NCI-H526 (cell line): ENCODE measurements at regions not wholly inside any gene's neighbourhood (a gene's known extent, or its start where the extent isn't known, plus 50 kb on each side); places are given as distances from the start of the nearest gene placed in this dataset.
A peak's percentile ranks its signal among the peaks of the same experiment; 100 is the strongest.

ENCODE experiments used
- DNase-seq, 2 experiments: peaks; one replicate each; lab custom pipeline; 2025; lab: John Stamatoyannopoulos, UW

DNA sequence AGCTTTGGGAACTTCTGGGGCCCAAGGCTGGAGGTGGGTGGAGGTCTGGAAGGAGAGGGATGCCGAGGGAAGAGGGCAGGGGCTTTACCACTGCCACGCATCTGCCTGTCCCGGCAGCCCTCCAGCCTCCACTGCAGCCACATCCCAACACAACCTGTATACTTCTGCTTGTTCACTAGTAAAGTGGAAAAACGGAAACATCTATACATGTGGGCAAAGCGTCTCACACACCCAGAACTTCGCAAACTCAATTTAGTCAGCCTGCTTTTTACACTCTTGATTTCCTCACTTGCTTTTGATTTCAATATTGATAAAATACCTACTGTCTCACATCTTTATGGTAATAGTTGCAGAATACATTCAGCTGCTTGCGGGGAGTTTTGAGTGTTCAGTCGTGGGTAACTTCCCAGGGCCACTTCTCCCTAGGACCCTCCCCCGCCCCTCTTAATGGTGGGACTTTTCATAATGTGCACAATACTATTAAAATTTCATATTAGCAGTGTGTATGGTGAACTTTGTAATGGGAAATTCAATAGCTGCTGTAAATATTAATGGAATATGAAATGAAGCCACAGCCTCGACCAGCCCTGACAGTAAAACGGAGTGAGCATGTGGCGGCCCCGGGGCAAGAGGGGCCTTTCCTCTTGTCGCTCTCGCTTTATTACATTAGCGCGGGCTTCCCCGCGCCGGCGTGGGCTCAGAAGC is 85.2 kb downstream of the NR2F2 start:
- DNase-seq = no peak

DNA sequence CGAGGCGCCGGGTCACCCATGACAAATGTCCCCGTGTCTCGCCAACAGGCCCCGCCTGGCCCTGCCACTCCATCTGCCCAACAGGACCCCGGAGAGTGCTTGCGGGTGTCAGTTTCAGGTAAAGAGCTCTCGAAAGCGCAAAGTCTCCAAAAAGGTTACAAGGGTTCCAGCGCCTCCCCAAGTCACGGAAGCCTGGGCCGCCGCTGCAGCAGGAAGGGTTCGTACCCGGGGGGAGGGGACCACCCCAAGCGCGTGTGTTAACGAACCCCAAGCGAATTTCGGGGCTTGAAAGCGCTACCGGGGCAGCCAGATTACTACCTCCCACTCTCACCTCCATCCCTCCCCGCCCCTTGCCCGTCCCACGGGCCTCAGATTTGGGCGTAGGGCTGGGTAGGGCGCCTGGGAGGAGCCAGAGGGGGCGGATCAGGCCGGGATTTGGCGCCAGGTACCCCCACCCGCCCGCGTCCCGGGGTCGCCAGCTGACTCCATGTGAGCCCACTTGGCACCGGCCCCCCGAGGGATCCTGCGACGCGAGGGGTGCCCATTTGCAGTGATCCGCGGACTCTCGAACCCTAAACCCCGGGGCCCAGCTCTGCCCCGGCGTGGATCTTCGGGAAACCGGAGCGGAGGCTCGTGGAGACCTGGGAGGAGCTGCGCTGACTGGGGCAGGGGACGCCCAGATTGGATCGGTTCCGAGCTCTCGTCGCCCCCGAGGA is 85.9 kb downstream of the NR2F2 start:
- no peak for DNase-seq

DNA sequence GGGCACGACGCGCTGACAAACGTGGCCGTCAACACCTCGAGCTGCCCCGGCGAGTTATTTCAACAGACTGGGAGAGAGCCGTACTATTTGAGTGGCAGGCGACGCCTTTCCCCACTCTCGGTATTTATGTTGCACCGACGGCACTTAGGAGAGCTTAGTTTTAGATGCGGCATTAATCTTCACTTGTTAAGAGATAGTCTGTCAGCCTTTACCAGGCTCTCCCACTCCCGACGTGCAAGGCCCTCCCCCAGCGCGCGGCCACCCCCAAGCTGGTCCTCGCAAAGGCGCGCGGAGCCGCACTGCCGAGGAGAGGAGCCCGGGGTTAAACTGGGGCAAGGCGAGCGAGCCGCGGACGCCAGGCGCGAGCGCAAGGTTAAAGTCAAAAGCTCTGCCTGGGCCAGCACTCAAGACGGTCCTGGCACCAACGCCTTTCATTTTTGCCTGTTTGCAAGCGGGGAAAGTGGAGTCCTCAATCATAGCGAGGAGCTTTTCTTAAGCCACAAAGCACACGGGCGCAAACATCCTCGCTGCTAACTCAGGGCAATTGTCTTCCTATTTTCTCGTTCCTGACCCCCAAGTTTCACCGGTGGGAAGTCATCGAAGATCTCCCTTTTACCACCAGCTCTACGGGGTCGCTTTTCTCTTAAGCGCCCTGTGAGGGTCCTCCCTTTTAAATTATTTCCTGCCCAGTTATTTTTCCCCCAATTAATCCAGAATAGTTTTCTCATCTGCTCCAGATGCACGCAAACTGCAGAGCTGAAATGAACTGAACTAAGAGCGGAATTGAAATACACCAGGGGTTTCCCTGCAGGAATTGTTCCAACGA is 86.6 kb downstream of the NR2F2 start:
- DNase-seq = peak in 1 of 2 experiments; percentile 41

DNA sequence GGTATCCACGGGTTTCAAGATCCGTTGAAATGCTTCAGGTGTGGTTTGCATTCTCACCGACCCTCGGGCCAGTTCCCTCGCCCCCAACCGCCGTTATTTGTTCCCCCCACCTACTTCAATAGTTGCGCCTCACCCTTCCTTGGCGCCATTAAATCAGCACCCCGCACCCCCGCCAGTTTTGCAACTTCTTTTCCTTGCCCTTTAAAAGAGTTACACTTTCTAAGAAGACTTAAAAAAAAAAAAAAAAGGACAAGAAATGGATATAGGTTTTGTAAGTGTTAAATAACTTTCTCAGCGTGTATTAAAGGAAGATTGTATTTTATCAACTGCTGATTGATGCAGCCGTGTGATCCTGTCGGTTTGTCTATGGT is 87.2 kb downstream of the NR2F2 start:
- DNase-seq = no peak

DNA sequence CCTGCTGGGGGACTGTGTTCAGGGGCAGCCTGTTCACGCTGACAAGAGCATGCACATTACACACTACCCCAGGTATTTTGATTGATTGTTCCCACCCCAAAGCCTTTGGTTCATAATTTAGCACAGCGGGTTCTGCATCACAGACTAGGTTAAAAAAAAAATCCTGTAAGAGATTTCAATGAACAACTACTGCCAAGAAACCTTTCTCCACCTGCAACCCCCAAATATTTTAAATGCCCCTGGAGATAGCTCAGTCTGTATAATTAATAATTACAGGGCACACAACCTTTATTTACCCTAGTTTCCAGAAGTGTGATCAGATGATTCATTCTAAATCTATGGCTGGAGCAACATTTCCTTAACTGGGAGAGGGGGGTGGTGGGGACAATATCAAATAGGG is 87.6 kb downstream of the NR2F2 start:
- DNase-seq = no peak

DNA sequence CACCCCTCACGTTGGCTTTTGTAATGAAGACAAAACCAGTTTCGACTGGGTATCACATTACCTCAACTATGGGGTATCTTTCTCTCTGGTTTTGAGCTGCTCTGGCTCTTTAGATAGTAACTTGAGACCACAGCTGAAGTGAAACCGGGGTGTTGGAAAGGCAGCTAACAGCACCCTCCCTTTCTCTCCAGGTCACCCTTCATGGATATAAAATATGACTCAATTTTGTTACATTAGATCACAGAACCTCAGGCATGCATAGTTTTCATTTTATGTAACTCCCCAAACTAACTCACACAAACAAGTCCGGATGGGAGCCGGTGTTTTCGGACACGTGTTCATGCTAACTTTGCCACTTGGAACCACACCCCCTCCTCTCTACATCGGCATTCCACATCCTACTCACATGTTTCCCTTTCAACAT is 90.7 kb downstream of the NR2F2 start:
- no peak for DNase-seq

DNA sequence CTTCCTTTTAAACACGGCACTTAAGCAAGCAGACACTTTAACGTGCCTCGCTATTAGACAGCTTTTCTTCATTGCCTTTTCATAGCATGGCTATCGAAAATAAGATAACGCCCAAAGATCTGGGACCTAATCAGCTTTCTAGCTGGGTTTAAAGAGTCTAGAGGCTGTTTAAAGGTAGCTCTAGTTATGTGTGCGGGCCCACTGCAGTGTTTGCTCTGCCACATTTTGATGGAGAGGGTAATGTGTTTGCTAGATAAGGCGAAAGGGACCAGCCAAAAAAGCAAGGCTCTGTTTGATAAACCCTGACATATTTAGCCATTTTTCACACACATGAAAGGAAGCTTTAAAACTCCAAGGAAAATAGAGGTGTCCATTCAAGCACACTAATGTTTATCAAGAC is 91.6 kb downstream of the NR2F2 start:
- no peak for DNase-seq

DNA sequence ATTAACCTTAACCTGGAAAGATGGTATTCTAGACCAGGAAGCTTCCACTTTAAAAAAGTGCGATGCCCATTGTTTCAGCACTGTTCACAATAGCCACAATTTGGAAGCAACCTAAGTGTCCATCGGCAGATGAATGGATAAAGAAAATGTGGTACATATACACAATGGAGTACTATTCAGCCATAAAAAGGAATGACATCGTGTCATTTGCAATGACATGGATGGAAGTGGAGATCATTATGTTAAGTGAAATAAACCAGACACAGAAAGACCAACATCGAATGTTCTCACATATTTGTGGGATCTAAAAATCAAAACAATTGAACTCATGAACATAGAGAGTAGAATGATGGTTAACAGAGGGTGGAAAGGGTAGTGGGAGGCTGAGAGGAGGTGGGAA is 94.2 kb downstream of the NR2F2 start:
- no peak for DNase-seq

DNA sequence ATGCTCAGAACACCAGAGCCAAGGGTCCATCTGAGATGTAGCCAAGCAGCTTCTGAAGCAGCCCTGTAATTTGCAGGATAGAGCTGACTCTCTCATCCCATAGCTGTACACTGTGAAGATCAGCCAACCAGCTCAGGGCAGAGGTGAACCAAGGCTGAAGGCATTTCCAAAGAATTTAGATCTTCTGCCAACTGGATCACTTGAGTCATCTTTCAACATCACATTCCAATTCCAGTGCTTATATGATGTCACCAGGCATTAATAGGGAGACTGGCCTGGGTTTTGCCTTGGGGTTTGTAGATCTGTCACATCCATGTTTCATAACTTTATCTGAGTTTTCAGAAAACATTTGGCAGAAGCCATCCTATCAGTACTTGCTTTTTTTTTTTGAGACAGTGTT is 98.2 kb downstream of the NR2F2 start:
- no peak for DNase-seq

DNA sequence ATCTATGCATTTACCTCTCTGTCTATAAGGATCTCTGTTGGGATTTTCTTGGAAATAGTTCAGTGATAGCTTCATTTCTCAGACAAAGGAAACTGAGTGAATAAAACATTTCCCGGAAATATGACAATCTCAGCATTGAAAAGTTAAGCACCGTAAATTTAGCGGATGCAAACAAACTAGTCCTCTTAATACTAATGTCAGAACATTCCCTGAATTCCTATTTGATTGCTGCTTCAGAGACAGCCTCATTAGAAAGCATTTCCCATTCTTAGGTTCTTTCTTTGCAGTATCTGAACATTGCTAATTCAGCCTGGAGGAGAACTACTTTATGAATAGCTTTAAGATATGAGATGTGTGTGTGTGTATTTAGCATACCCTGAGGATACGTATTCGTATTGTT is 101.3 kb downstream of the NR2F2 start:
- DNase-seq = no peak

DNA sequence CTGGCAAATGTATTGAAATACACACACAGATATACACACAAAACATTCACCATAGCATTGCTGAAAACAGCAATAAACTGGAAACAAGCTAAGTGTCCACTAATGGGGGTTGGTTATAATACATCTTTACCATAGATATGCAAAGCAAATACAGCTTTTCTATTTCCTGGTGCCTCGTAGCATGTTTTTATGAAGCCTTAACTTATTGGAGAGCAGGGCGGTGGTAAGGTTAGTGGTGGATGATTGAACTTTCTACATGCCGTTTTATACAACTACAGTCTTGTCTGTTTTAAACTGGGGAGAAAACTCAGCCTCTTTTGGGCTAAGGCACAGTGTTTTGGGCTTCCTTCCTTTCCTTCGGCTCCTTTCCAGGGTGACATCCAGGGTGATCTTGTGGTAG is 104.5 kb downstream of the NR2F2 start:
- DNase-seq = peak in 1 of 2 experiments; percentile 13

DNA sequence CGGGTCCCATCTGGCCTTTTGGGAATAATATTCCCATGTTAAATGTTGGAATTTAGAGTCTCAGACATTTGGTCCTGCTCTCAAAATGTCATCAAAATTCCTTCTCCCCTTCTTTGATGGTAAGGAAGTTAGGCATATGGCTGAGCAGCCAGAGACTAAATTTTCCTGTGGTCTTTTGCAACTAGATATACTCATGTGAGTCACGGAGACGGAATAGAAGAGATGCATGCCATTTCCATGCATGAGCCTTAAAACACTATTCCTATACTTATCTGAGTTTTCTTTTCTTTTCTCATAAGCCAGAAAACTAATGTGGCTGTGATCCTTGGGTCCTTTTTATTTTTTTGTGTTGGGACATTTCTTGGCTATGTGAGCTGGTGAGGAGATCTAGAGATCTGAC is 105.3 kb downstream of the NR2F2 start:
- no peak for DNase-seq

DNA sequence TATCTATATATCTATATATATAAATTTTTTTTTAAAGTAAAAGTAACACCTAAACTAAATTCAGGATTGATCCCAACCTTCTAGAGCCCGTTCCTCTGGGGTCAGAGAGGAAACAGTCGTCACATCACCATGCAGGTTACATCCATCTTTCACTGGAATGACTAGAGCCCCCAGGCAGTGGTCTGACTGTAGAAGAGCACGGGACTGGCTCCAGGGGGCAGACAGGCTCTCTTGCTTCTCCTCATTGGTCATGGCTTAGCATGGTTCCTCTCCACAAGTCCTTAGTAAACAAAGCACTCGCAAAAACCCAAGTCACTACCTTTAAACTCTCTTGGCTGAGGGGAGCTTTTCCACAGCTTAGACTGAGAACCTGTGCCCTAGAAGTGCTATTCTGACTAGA is 110.5 kb downstream of the NR2F2 start:
- no peak for DNase-seq

DNA sequence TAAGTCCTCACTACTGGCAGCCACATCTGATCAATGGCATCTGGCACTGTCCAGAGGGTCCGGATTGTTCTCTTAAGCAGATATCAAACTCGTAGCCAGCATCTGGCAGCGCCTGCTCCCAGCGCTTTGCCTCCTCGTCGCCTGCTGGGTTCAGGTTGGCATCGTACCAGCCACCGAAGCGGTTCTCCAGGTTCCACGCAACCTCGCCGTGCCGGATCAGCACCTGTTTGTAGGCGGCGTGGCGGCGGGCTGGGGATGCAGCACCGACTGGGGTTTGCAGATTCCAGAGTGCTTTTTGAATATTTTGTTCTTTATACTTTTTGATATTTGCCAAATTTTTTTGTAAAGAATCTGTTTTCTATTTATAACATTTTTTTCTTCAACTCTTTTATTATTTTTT is 111.6 kb downstream of the NR2F2 start:
- no peak for DNase-seq

DNA sequence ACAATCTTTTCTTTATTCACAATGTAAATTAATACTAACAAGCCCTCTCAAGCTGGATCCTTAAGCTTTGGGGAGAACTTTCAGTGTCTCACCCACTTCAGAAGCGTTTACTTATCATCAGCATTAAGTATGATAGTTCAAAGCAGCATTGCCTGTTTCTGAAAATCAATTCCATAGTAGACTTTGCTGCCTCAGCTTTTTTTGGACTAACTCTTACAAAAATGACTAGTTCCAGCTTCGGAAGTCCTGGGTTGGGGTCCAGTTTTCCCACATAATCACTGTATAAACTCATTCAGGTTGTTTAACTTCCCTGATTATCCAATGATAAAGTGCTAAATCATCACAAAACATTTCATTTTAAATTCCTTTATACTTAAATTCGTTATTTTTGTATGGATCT is 114.4 kb downstream of the NR2F2 start:
- DNase-seq = no peak

DNA sequence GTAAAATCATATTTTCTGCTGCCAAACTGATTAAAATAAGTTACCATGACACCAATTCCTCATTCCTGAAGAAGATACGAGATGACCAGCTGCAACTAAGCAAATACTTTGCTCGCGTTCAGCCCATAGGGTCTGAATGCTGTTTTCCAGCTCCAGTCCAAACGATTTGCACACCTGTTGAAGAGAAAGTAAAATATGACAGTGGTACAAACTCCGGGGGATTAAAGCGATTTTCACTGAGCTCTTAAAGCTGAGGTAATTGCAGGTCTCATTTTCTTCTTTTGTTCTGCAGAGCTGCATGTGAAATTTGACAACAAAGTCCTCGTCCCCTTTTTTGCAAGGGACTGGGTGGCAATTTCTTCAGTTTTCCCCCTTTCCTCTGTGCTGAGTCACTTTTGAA is 118.4 kb downstream of the NR2F2 start:
- no peak for DNase-seq

DNA sequence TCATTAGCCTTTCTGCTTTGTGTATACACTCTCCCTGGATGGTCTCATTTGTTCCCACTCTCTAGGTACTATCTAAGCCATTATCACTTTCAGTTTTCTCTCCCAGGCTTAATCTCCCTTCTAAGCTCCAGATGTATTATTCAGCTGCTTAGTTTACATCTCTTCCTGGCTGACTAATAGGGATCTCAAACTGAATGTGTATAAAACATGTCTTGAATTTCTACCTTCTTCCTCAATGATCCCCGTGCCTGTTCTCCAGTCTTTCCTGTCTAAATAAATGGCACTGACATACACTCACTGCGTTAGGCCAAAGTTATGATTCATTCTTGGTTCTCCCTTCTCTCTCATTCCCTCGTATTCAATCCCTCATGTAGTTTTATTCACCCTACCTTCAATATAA is 127.3 kb downstream of the NR2F2 start:
- no peak for DNase-seq

DNA sequence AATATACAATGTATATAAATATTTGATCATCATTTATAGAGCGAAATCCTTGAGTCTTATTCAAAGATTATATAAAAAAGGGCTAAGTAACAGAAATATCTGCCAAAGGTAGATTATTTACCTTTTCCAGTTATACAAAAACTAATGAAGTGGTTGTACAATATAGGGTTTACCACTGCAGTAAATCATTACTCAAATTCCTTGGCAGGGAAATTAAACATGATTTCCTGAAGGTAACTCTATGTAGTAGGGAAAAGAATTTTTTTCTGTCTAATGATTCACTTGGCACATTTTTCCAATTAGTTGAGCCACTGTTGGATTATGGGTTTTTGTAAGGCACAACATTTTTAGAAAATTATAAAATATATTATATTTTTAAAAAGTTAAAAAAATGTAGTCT is 129.6 kb downstream of the NR2F2 start:
- DNase-seq = no peak

DNA sequence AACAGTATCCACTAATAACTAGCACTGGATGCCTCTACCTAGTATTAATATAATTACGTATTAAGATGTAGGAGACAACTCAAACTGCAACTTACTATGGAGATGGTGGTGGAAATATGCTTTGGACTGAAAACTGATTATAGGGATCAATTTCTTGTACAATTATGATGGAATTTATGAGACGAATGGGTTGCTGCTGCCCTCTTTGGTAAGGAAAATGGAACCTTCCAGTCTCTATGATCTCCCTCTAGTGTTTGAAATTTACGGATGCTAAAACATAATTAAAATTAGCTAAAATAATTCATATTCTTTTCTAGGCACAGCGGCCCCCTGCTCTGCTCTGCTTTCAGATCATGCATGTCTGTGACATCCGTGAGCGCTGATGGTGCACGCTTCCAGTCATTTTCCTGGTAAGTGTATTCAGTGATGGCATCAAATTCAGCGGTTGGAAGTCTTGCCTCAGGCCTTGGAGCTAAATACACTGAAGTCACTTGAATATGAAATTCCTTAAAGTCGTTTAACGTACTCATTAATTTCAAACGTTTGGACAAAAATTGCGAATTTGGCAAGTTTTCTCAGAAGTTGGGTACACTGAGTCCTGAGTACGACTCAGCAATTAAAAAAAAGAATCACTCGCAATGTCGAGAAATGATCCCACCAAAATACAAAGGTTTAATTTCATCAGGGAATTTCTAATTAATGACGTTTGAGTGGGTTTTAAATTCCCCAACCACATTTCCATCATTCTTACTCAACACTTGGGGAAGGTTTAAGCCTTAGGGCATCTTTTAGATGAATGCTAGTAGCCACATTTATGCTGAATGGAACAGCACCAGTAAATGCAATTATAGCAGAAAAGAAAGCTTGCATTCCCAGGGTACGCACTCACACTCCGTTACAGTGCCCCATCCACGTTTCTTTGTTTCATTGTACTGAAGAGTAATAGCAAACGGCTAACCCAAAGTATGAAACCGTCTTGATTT is 132.6 kb downstream of the NR2F2 start:
- DNase-seq = no peak

DNA sequence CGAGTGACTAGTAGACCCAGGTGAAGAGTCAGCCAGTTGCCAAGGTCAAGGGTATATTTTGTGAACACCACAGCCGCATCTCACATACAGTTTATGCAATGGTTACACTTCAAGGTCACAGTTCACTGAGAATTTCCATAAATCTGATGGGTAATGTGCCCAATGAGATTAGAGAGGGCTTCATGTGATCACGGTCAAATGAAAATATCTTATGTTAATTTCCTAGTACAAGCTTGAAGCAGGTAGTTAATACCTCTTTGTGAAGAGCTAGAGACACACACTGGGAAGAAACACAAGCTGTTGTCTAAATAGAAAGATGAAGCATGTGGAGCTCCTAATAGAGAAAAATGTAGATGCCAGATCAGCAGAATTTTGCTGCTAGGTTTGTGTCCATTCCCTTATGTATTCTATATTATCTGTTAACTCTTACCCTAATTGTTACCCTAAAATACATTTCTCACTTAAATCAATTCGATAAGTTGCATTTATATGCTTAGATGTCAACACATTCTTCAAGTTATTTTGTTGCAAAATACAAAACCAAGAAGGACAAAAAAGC is 136.0 kb downstream of the NR2F2 start:
- DNase-seq = no peak

DNA sequence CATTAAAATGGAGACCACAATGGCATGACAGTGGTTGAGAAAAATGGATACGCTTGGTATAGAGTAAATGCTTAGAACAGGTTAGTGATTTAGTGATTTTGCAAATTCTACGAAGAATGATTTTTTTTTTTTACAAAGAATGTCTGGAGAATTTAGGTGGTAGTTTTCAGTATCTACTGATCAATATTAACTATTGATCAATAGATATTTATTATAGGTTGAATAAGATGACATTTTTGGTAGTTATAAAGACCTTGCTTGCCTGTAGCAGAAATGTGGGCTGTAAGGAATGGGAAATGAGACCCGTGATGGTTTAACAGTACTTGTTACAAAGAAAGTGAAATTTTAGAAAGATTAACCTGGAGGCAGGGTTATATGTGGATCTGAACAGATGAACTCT is 137.5 kb downstream of the NR2F2 start:
- no peak for DNase-seq
